OCI-LY1 (cell line): ENCODE measurements at regions not wholly inside any gene's neighbourhood (a gene's known extent, or its start where the extent isn't known, plus 50 kb on each side); places are given as distances from the start of the nearest gene placed in this dataset.

Experiments
- EZH2 ChIP-seq: fragments of 200-600 bp; sonication (generic), shearing (Covaris generic); IDR thresholded peaks from 2 replicates; pipeline ENCODE4 v1.8.0; 2017; ENCODE audit warnings: borderline replicate concordance, mixed run types, mild to moderate bottlenecking, antibody characterized with exemption, low read length, moderate library complexity, mixed read lengths
- TF ChIP-seq, protein P1 (sequence below): fragments of 200-600 bp; sonication (generic), shearing (Covaris generic); IDR thresholded peaks from 2 replicates; pipeline ENCODE4 v1.5.1; 2017; ENCODE audit warnings: mild to moderate bottlenecking, antibody characterized with exemption, low read length, moderate library complexity, mixed read lengths

DNA sequence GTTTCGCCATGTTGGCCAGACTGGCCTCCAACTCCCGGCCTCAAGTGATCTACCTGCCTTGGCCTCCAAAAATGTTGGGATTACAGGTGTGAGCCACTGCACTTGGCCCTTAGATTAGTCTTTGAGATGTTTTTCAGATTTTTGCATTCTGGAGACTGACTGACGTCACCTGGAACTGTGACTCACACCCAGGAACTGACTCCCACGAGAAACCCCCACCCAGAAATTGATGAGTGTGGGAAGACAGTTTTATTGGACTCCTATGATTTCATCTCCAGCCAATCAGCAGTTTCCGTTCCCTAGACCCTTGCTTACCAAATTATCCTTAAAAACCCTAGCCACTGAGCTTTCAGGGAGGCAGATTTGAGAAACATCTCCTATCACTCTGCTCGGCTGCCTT is 867.3 kb downstream of the TYW1 start:
- TF ChIP-seq, protein P1, sequence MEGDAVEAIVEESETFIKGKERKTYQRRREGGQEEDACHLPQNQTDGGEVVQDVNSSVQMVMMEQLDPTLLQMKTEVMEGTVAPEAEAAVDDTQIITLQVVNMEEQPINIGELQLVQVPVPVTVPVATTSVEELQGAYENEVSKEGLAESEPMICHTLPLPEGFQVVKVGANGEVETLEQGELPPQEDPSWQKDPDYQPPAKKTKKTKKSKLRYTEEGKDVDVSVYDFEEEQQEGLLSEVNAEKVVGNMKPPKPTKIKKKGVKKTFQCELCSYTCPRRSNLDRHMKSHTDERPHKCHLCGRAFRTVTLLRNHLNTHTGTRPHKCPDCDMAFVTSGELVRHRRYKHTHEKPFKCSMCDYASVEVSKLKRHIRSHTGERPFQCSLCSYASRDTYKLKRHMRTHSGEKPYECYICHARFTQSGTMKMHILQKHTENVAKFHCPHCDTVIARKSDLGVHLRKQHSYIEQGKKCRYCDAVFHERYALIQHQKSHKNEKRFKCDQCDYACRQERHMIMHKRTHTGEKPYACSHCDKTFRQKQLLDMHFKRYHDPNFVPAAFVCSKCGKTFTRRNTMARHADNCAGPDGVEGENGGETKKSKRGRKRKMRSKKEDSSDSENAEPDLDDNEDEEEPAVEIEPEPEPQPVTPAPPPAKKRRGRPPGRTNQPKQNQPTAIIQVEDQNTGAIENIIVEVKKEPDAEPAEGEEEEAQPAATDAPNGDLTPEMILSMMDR: no peak
- TF ChIP-seq EZH2: no peak
